Islet of Langerhans (tissue), 1 donor: ENCODE measurements at regions not wholly inside any gene's neighbourhood (a gene's known extent, or its start where the extent isn't known, plus 50 kb on each side); places are given as distances from the start of the nearest gene placed in this dataset.

Experiments used
- FAIRE-seq: peaks from one replicate; lab custom pipeline; 2011; peaks lifted over from hg19 to GRCh38; lab: Jason Lieb, UNC

DNA sequence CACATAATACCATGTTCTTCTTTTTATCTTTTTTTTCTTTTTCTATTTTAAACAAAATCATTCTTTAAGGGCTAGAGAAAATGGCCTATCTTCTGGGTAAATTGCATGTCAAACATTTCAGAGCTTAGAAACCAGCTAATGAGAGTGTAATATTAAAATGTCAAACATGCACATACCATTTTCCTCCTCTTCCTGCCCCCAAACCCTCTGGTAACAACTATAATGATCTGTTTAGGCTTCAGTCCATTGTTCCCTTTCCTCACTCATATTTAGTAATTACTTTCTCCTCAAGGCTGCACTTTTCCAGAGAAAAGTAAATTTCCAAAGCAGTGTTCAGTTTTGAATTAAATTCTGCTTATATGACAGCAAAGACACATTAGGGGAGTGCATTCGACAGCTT, 224.3 kb upstream of the ROBO2 start:
- no peak for FAIRE-seq

- no peak for FAIRE-seq
Measured at GRCh38 chr3:76820481-76820880, 219.4 kb upstream of the ROBO2 start.

- no peak for FAIRE-seq
Measured at GRCh38 chr3:76824658-76825240, 215.2 kb upstream of the ROBO2 start.

DNA sequence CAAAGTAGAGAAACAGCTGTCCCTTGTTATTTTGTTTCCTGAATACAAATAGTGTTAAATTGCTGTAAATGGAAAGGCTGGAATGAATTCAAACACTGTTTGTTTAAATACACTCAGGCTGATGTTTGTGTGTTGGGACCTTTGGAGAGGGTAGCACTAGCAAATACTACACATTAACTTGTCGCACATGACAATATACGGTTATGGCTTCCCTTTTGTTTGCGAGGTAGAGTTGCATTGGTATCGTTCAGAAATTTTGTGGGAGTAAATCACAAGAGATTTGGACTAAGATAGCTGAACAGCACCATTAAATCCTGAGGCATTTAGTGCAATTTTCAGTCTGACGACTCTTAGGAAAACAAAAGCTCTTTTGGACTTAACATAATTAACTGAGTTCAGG, 213.0 kb upstream of the ROBO2 start:
- no peak for FAIRE-seq

- FAIRE-seq, result no peak
Measured at GRCh38 chr3:76827701-76828226, 212.1 kb upstream of the ROBO2 start.

DNA sequence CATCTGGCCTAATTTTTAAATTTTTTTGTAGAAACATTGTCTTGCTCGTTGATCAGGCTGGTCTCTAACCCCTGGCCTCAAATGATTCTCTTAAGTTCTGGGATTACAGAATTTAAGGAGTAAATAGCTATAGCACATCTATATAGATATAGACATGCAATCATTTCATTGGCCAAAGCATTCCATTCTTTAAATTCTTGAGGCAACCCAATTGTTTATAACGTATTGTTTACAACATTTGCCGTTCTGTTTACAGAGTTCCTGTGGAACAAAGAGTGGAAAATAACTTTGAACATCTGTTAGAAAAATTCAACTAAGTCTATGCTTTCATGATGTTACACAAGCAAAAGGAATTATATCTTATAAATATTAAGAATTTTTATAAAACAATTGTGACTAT, 205.2 kb upstream of the ROBO2 start:
- no peak for FAIRE-seq

DNA sequence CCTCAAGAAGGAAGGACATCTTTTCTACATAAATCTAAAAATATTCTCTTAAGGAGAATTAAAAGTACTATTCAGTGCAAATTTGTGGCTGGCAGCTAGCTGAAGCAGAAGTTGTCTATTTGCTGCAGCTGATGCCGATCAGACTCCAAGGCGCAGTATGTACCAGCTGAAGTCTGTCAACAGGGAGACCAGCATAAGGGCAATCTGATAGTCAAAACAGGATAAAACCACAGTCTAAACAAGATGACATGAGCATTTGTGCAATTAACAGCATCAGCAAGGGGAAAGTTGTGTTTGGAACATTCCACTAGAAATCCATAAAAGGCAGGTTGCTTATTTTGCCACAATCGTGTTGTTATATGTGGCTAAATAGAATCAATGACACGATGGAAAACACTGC, 198.2 kb upstream of the ROBO2 start:
- FAIRE-seq, result no peak

- no peak for FAIRE-seq
Measured at GRCh38 chr3:76842216-76842615, 197.7 kb upstream of the ROBO2 start.

DNA sequence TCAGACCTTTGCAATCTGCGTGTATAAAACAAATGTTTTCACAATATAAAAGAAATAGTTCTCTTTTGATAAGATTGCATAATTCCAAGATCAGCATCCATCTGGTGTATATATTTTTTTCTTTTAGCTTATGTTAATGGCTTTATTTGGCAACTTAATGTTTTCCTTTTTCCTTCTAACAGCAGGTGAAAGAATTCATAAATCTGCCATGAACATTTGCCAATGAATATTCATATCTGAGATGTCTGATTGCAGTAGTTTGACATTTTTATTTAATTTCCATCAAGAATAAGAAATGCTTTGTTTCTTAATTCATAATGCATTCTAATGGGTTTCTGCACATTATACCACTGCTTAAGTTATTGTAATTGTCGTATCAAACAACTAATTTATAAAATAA, 184.4 kb upstream of the ROBO2 start:
- FAIRE-seq, result no peak

GRCh38 chr3:76859596-76859995, 180.3 kb upstream of the ROBO2 start:
- no peak for FAIRE-seq

GRCh38 chr3:76864355-76864754, 175.5 kb upstream of the ROBO2 start:
- no peak for FAIRE-seq

GRCh38 chr3:76866729-76867408, 173.0 kb upstream of the ROBO2 start:
- FAIRE-seq, result no peak

- no peak for FAIRE-seq
Measured at GRCh38 chr3:76869726-76870384, 170.0 kb upstream of the ROBO2 start.

- FAIRE-seq, result no peak
Measured at GRCh38 chr3:76871655-76872054, 168.2 kb upstream of the ROBO2 start.

DNA sequence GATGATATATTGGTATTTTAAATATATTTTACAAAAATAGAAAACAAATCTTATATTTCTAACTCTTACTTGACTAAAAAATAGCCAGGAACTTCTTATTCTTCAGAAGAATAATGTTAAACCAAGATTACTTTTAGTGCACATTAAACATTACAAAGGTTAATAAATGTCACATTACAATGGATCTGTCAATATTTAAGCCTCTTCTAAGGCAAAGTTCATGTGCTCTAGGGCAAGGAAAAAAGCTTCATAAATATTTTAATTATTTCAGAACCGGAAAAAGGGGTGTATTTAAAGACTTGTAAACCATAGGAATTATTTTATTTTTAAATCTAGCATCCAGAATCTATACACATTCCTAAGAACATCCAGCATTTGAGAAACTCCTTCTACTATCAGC, 166.9 kb upstream of the ROBO2 start:
- FAIRE-seq, result no peak

DNA sequence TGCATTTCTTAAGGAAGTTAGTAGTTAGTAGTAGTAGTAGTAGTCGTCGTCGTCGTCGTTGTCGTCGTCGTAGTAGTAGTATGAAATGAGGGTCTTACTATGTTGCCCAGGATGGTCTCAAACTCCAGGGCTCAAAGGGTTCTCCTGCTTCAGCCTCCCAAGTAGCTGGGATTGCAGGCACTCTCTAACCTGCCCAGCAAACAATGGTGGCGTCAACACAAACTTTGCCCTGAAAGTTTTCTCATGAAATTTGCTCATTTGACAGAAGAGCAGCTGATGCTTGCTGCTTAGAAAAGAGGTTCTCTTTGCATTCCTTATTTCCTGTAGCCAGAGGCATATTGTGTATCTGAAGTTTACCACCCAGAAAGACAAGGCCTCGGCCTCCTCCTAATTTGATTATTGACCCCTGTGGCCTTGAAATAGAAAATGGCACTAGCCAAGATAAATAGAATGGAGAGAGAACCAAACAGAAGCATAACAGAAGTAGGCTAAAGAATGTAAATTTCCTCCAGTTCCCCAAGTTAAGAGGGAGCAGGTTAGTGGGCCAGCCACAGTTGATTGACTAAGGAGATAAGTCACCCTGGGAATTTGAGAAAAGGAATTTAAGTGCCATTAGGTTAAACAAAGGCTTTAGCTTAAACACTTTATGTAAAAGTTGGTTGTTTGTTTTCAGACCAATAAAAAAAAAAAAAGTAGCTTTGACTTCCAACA, 166.2 kb upstream of the ROBO2 start:
- FAIRE-seq, result no peak

DNA sequence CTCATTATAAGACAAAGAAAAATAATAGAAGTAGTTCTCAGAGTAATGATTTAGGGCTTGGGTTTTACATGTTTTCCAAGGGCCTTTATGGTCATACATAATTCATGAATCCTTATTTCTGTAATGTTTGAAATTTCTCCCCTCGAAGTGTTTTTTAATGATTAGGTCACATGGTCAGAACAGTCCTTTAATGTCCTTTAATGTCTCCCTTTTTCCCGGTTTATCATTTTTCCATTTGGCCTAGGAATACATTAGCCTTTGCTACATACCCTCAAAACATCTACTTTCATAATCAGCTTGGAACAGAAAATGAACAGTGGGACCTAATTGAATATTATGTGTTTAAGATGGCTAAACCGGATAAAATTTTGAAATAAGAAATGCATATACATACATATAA, 159.9 kb upstream of the ROBO2 start:
- no peak for FAIRE-seq

GRCh38 chr3:76886761-76887500, 153.0 kb upstream of the ROBO2 start:
- FAIRE-seq, result no peak

- no peak for FAIRE-seq
Measured at GRCh38 chr3:76888856-76889255, 151.0 kb upstream of the ROBO2 start.

GRCh38 chr3:76889911-76890310, 150.0 kb upstream of the ROBO2 start:
- no peak for FAIRE-seq

DNA sequence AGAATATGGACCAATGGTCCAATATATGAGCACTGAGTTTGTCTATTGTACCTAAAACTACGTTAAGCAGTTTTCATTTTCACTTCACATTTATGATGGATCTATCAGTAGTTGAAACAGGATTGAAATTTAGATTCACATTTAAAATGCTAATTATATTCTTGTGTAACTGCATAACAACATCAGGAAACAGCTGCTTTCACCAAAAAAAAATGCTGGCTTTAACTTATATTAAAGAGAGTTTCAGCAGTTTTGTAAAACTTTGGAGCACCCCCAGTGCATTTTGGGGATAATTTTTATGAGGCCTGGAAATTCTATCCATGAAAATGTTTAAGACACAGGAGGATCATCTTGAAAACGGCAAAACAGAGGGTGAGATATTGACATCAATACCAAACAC, 142.8 kb upstream of the ROBO2 start:
- no peak for FAIRE-seq

DNA sequence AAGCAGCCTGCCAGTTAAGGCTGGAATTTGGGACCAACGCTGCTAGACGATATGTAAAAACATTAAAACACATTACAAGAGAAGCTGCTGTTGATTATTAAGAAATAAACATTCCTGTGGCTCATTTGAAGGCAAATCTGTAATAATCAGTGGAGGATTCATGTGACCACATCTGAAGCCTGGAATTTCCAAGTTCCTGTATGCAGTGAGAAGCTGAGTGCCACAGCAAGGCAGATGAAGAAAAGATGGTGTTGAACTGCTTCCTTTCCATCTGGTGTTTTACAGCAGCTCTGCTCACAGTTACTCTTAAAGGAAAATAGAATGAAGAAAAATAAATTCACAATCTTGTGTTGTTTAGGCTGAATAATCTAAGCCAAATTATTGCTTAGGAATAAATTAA, 139.3 kb upstream of the ROBO2 start:
- FAIRE-seq, result no peak
